Activated CD4-positive, CD25-positive, alpha-beta regulatory T cell treated with anti-CD3 and anti-CD28 coated beads, Interleukin-2, amount 50 U/mL, for 16 hours (primary cell): ENCODE measurements at regions not wholly inside any gene's neighbourhood (a gene's known extent, or its start where the extent isn't known, plus 50 kb on each side); places are given as distances from the start of the nearest gene placed in this dataset.
"Not testable (repeated sequence)": the region's sequence is repeated elsewhere in the genome, so short reads cannot be mapped to it uniquely, and the experiment has no call there.

Experiments used
- DNase-seq: peaks from one replicate; pipeline ENCODE4 v3.0.0-alpha.2; 2020; ENCODE audit warnings: low read depth, low spot score

DNA sequence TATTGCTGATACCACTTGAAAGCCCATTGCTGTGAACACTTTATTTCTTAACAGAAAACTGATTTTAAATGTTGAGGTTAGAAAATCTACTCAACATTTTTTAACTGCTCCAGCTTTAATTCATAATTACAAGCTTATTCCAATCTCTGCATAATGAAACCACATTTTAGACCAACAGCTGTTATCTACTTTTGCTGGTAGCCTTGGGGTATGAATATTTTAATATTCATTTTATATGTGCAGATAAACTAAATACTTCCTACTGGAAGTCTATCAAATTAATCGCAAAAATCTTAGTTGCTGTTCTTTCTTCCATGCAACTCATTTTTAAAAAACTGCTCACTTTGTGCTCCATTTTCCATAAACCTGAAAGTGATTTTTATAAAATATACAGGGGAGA lies 189.3 kb upstream of the SLC35B3 start:
- DNase-seq = no peak

DNA sequence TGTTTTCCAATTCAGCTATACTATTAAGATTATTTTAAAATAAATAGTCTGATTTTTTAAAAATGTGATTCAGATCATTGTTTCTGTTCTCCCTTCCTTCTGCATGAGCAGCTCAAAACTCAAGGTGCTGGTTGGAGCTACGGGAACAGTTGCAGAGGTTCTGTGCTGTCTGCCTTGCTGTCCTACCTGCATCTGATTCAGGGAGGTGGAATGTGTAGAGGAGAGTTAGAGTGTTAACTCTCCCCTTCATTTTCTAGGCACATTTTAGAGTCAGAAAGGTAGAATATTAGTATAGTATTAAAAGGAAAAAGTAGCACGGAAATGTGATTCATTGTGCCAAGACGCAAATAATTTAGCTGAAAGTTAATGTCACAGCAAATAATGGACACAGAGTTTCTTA lies 188.1 kb upstream of the SLC35B3 start:
- DNase-seq = no peak

DNA sequence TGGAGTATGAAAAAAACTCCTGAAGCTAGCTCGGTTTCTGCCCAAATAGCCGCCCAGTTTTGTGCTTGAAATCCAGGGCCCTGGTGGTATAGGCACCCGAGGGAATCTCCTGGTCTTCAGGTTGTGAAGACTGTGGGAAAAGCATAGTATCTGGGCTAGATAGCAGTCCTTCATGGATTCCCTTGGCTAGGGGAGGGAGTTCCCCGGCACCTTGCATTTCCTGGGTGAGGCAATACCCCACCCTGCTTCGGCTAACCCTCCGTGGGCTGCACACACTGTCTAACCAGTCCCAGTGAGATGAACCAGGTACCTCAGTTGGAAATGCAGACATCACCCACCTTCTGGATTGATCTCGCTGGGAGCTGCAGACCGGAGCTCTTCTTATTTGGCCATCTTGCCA lies 184.5 kb upstream of the SLC35B3 start:
- no peak for DNase-seq

DNA sequence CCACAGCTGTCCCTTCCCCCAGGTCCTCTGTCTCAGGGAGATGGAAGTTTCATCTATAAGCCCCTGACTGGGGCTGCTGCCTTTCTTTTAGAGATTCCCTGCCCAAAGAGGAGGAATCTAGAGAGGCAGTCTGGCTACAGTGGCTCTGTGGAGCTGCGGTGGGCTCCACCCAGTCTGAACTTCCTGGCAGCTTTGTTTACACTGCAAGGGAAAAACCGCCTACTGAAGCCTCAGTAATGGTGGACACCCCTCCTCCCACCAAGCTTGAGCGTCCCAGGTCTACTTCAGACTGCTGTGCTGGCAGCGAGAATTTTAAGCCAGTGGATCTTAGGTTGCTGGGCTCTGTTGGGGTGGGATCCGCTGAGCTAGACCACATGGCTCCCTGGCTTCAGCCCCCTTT lies 184.1 kb upstream of the SLC35B3 start:
- DNase-seq = not testable (repeated sequence)

- DNase-seq = no peak
Observed at GRCh38 chr6:8608737-8609136, 173.4 kb upstream of the SLC35B3 start.

- no peak for DNase-seq
Observed at GRCh38 chr6:8589941-8590729, 154.8 kb upstream of the SLC35B3 start.

DNA sequence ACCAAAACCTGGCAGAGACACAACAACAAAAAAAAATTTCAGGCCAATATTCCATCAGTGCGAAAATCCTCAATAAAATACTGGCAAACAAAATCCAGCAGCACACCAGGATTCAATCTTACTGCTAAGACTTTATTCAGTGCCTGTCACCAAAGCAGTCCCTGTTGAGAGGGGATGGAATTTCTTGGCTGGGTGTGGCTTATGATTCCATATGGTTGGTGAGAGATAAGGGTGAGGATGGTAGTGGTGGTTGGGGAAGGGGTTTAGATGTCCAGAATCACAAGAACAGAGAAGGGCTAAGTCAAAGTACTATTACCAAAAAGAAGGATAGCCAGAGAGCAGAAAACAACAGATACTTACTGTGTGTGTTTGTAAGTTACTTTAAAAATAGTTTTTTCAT lies 152.8 kb upstream of the SLC35B3 start:
- DNase-seq = no peak

DNA sequence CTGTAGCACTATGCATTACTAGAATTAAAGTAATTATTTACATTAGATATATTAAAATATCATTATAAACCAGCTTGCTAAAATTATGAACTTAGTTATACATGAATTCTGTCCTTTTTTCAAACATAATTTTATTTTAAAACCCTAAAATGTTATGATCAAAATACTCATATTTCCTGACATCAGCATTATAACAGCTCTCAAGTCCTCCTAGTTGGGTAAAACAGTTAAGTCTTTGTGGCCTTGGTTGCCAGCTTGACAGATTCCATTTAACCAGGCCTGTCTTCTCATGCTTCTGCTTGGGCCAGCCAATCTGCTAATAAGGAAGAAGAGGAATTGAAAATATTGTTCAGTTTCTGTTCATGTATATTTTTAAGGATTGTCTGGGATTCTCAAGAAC lies 147.9 kb upstream of the SLC35B3 start:
- no peak for DNase-seq

- no peak for DNase-seq
Observed at GRCh38 chr6:8579372-8579771, 144.0 kb upstream of the SLC35B3 start.

DNA sequence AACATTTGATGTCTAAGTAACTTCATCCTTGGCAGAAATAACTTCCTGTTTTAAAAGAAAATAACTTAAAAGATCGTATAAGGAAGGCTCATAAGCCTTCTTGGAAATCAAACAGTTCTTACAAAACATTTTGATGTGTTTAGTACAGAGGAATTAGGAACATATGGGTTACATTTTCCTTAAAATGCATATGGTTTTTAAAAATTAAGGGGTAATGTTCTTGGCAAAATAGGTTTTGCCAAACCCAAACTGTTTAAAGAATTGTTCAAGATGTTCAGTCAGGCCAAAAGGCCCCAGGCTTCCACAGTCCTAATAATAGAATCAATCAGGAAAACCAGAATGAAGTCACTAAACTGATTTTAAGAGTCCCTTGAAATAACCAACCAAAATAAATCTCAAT lies 142.7 kb upstream of the SLC35B3 start:
- DNase-seq = no peak

- no peak for DNase-seq
Observed at GRCh38 chr6:8574749-8575468, 139.6 kb upstream of the SLC35B3 start.

DNA sequence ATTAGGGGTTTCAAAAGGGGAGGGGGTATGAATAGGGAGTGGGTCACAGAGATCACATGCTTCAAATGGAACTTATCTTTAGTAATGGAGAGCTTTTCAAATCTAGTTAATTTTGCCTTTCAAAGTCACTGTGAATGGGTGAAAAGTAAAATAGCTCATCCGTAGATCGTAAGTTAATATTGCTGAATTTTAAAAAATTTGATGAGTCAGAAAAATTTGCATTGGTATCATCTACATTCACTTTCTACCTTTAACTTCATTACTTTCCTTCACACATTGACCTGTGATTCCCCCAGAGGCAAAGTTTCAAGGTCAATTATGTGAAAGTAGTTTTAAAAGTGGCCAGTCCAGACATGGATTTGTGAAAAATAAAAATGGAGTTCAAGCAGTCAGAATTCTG lies 139.0 kb upstream of the SLC35B3 start:
- no peak for DNase-seq

DNA sequence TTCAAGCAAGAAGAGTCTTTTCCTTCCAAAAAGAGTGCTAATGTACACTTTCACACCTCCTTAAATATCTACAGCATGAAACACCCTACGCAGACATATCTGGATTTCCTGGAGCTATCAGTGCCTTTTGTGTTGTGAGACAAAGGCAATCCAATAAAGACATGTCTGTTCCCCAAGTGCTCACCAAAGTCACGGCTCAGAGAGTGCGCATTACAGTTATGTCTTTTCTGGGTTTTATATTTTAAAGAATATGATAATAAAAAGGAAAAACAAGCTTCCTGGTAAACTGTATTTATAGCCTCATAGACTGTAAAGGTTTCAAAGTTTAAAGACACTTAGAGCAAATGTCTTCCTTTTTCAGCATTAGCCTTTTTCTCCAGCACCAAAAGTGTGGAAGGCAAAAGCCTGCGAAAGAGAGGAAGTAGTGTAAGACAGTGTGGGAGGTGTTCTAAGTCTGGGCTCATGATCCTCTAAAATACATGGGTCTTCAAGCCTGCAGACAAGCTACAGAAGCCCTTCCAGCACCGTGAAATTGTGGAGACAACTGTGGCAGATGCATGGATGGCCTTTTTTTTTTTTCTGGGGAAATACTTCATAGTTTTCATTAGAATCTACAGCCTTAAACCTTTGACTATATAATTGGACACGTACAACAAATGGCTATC lies 135.0 kb upstream of the SLC35B3 start:
- no peak for DNase-seq

- no peak for DNase-seq
Observed at GRCh38 chr6:8562125-8562524, 126.8 kb upstream of the SLC35B3 start.

DNA sequence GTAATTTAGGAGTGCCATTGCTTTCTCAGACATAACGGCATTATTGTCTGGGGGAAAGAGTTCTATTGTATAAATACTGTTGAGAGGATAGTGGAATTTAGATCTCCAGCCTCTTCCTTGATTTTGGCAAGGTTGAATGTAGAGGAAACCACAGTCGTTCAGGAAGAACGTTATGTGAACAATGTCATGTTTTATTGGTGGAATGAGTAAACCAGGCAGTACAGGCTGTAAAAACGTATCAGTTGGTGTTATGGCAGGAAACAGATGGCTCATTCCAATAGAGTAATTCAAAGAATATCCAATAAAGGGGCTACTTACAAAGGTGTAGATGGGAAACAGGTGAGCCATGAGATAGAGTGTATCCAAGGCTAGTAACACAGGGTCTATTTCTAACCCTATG lies 123.6 kb upstream of the SLC35B3 start:
- no peak for DNase-seq

- DNase-seq = no peak
Observed at GRCh38 chr6:8557014-8557748, 121.8 kb upstream of the SLC35B3 start.

DNA sequence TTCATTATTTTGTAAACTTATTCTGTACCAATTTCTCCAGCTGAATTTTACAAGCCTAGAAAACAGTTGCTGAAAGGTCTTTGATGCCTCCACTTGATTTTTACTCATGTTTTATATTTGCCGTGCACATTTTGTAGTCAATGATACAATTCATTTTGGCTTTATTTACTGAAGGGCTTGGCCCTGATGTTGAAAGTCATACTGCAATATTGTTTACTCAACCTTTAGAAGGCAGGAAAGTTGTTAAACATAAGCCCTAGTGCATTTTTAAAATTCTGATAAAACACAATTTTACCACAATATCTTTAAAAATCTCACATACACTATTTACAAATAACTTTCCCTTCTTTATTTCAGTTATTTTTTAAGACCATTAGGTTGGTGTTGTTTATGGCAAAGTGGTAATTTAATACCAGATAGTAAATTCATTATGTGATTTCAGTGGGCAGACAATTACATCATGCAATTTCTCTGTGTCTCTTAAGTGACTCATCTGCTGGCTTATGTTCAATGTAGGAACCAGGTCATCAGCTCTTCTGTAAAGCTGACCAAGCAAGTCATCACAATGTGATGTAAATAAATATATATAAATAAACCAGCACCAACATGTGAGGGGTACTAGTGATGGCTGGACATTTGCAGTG lies 121.1 kb upstream of the SLC35B3 start:
- DNase-seq = no peak

- DNase-seq = no peak
Observed at GRCh38 chr6:8551993-8552392, 116.6 kb upstream of the SLC35B3 start.

GRCh38 chr6:8551386-8551785 lies 116.0 kb upstream of the SLC35B3 start:
- no peak for DNase-seq

DNA sequence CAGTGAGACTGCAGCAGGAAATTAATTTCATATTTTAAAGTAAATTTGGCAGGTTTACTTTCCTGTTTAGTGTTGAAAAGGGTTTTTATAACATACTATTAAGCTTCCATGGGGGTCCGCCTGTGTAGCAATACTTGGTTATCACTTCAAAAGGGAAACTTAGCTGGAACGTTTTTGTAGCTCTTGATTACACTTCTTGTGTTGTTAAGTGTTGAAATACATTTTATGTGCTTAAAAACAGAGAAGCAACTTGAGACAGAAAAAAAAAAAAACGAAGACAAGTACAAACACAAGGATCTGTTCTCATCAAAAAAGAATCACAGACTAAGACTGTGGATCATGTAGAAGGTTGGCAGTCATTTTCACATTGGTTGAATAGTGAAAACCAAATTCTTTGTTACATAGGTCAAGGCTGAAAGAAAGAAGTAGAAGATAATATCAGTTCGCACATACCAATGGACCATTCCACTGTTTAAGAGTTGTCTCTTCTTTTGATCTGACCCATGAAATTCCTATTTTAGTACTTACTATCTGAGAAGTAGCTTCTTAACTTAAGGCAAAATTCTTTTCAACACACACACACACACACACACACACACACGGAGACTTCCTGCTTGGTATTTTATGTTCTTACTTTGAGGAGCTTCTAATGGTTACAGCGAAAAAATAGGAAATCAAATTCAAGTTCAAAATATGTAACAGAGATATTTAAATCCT lies 113.9 kb upstream of the SLC35B3 start:
- no peak for DNase-seq

- DNase-seq = no peak
Observed at GRCh38 chr6:8546496-8546895, 111.2 kb upstream of the SLC35B3 start.
